CD14-positive monocyte (primary cell): ENCODE measurements at regions not wholly inside any gene's neighbourhood (a gene's known extent, or its start where the extent isn't known, plus 50 kb on each side); places are given as distances from the start of the nearest gene placed in this dataset.

Source experiments
- DNase-seq, 3 donors: peaks; one replicate each; pipeline ENCODE4 v3.0.0-alpha.2; 2011 to 2022
- H2AFZ ChIP-seq: 2 replicates; pipeline ENCODE4 v1.6.0; 2012; ENCODE audit warnings: mild to moderate bottlenecking, low read depth, low read length, inconsistent platforms; ENCODE audit not compliant: insufficient read depth, poor library complexity, severe bottlenecking
- H3K27ac ChIP-seq, 2 donors: 1 replicate in 1 of 2; 2 replicates in 1 of 2; pipeline ENCODE4 v1.5.1; 2012 to 2013; ENCODE audit warnings: low read length in 2 of 2, control low read depth in 1 of 2, inconsistent platforms in 1 of 2, low read depth in 1 of 2, mild to moderate bottlenecking in 1 of 2
- H3K27me3 ChIP-seq, 2 donors: one replicate each; pipeline versions ENCODE4 v1.6.0 to v1.6.1; 2011 to 2013; ENCODE audit warnings: low read length in 2 of 2; ENCODE audit not compliant: control insufficient read depth in 2 of 2, insufficient read depth in 2 of 2
- H3K36me3 ChIP-seq, 2 donors: replicated peaks in 1 of 2; 1 replicate in 1 of 2; 2 replicates in 1 of 2; pipeline versions ENCODE4 v1.5.1 to v1.6.1; 2012 to 2013; ENCODE audit warnings: low read length in 2 of 2, control low read depth in 1 of 2, inconsistent platforms in 1 of 2, mild to moderate bottlenecking in 1 of 2; ENCODE audit not compliant: insufficient read depth in 2 of 2, control insufficient read depth in 1 of 2
- H3K4me1 ChIP-seq, 2 donors: 1 replicate in 1 of 2; 2 replicates in 1 of 2; pipeline versions ENCODE4 v1.5.1 to v1.6.1; 2012 to 2013; ENCODE audit warnings: low read length in 2 of 2, control low read depth in 1 of 2, inconsistent platforms in 1 of 2, mild to moderate bottlenecking in 1 of 2, moderate library complexity in 1 of 2; ENCODE audit not compliant: insufficient read depth in 2 of 2, control insufficient read depth in 1 of 2
- H3K4me2 ChIP-seq: replicated peaks from 2 replicates; pipeline ENCODE3; 2012; ENCODE audit warnings: low read length, moderate library complexity, mild to moderate bottlenecking; ENCODE audit not compliant: poor library complexity, severe bottlenecking; ENCODE audit errors: extremely low read depth
- H3K4me3 ChIP-seq, 3 experiments: fragments of 200-600 bp in 1 of 3; sonication (generic) in 1 of 3; replicated peaks in 1 of 3; 1 replicate in 2 of 3; 2 replicates in 1 of 3; pipeline ENCODE4 v1.5.1; 2011 to 2013; ENCODE audit warnings: low read length in 3 of 3, mild to moderate bottlenecking in 3 of 3, control low read depth in 2 of 3, low read depth in 2 of 3, inconsistent platforms in 1 of 3, moderate library complexity in 1 of 3
- H3K79me2 ChIP-seq: 2 replicates; pipeline ENCODE4 v1.6.0; 2012; ENCODE audit warnings: mild to moderate bottlenecking, control low read depth, inconsistent platforms, low read length, moderate library complexity; ENCODE audit not compliant: insufficient read depth
- H3K9ac ChIP-seq: 2 replicates; pipeline ENCODE4 v1.6.0; 2017; ENCODE audit warnings: low read length, mild to moderate bottlenecking; ENCODE audit not compliant: insufficient read depth, poor library complexity, severe bottlenecking
- H3K9me3 ChIP-seq, 2 donors: replicated peaks in 1 of 2; 1 replicate in 1 of 2; 2 replicates in 1 of 2; pipeline versions ENCODE4 v1.5.1 to v1.6.1; 2012 to 2013; ENCODE audit warnings: low read length in 2 of 2, control low read depth in 1 of 2; ENCODE audit not compliant: control insufficient read depth in 1 of 2, insufficient read depth in 1 of 2
- H4K20me1 ChIP-seq: 2 replicates; pipeline ENCODE4 v1.6.0; 2012; ENCODE audit warnings: mild to moderate bottlenecking, low read length, control low read depth, moderate library complexity; ENCODE audit not compliant: insufficient read depth
- H3K27ac Mint-ChIP-seq, 7 donors: one replicate each; pipeline ENCODE4 v1.8.0; 2020; ENCODE audit warnings: mild to moderate bottlenecking in 7 of 7, mixed read lengths in 7 of 7, moderate library complexity in 6 of 7, inconsistent platforms in 2 of 7
- H3K27me3 Mint-ChIP-seq, 3 donors: one replicate each; pipeline ENCODE4 v1.8.0; 2021 to 2022; ENCODE audit warnings: low read depth in 3 of 3, mild to moderate bottlenecking in 3 of 3, mixed read lengths in 3 of 3, moderate library complexity in 3 of 3, inconsistent platforms in 1 of 3
- H3K36me3 Mint-ChIP-seq, 2 donors: one replicate each; pipeline ENCODE4 v1.8.0; 2020; ENCODE audit warnings: mixed read lengths in 2 of 2, inconsistent platforms in 1 of 2, mild to moderate bottlenecking in 1 of 2
- H3K4me1 Mint-ChIP-seq: one replicate; pipeline ENCODE4 v1.8.0; 2020; ENCODE audit warnings: mild to moderate bottlenecking, mixed read lengths
- H3K4me3 Mint-ChIP-seq, 2 donors: one replicate each; pipeline ENCODE4 v1.8.0; 2020; ENCODE audit warnings: mild to moderate bottlenecking in 2 of 2, mixed read lengths in 2 of 2, moderate library complexity in 1 of 2
- H3K9me3 Mint-ChIP-seq, 7 donors: one replicate each; pipeline ENCODE4 v1.8.0; 2020 to 2022; ENCODE audit warnings: mixed read lengths in 7 of 7, mild to moderate bottlenecking in 6 of 7, moderate library complexity in 6 of 7, inconsistent platforms in 2 of 7
- WGBS: methylation state at CpG from one replicate; pipeline ENCODE4 v1.1.5; 2013; ENCODE audit warnings: missing lambda C conversion rate; ENCODE audit not compliant: insufficient coverage; 5-methylcytosine and 5-hydroxymethylcytosine counted together
- intact Hi-C, 2 donors: fragments of 100-400 bp; cut with micrococcal nuclease; formaldehyde crosslinking; loops; one replicate each; pipeline versions ENCODE4 v1.15.0 to v1.15.1; 2023
- TF ChIP-seq, protein P1 (sequence below): fragments of 200-600 bp; IDR thresholded peaks from one replicate; pipeline ENCODE4 v1.8.0; 2022; ENCODE audit warnings: antibody characterized with exemption, mild to moderate bottlenecking

DNA sequence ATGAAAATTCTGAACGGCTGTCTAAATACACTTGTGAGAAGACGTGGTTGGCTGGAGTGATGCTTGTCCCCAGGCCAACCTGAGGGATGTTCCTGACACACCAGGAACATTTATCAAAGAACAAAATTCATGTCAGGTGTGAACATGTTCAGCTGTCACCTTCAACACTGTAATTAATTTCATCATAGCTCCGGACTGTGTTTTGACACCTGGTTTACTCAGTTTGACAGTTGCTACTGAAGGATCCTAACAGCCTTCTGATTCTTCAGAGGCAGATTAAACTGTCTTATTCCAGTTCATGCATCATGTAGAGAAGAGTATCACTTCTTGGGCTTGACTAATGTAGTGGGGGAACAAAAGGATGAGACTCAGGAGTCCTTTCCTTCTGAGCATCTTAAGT, 134.1 kb downstream of the NPR3 start:
- peaks cover 0 to 2% (median 0%) of the 10 kb centered on the region in 7 donors for H3K9me3 Mint-ChIP-seq
- Histone ChIP-seq H3K4me3 (no peak overlapping the region), H3K4me2 (no peak overlapping the region), H3K27me3 (no peaks in the 10 kb centered on the region), H4K20me1 (no peaks in the 10 kb centered on the region), H2AFZ (no peak overlapping the region), H3K9me3 (no peaks in the 10 kb centered on the region), H3K79me2 (no peaks in the 10 kb centered on the region), H3K36me3 (no peaks in the 10 kb centered on the region), H3K27ac (no peak overlapping the region), H3K4me1 (no peaks in the 10 kb centered on the region), H3K9ac (no peak overlapping the region)
- peaks cover 0 to 2% (median 0%) of the 10 kb centered on the region in 3 donors for H3K27me3 Mint-ChIP-seq
- no peaks in the 10 kb centered on the region for H3K36me3 Mint-ChIP-seq
- TF ChIP-seq, protein P1, sequence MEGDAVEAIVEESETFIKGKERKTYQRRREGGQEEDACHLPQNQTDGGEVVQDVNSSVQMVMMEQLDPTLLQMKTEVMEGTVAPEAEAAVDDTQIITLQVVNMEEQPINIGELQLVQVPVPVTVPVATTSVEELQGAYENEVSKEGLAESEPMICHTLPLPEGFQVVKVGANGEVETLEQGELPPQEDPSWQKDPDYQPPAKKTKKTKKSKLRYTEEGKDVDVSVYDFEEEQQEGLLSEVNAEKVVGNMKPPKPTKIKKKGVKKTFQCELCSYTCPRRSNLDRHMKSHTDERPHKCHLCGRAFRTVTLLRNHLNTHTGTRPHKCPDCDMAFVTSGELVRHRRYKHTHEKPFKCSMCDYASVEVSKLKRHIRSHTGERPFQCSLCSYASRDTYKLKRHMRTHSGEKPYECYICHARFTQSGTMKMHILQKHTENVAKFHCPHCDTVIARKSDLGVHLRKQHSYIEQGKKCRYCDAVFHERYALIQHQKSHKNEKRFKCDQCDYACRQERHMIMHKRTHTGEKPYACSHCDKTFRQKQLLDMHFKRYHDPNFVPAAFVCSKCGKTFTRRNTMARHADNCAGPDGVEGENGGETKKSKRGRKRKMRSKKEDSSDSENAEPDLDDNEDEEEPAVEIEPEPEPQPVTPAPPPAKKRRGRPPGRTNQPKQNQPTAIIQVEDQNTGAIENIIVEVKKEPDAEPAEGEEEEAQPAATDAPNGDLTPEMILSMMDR, result no peak
- 95% methylated on average over 3 of the region's 3 CpGs for WGBS
- H3K27ac Mint-ChIP-seq, result no peak overlapping the region
- no peak for DNase-seq
- intact Hi-C loops, result no loop called here
- H3K4me3 Mint-ChIP-seq, result no peak overlapping the region
- H3K4me1 Mint-ChIP-seq, result peaks cover 2% of the 10 kb centered on the region

DNA sequence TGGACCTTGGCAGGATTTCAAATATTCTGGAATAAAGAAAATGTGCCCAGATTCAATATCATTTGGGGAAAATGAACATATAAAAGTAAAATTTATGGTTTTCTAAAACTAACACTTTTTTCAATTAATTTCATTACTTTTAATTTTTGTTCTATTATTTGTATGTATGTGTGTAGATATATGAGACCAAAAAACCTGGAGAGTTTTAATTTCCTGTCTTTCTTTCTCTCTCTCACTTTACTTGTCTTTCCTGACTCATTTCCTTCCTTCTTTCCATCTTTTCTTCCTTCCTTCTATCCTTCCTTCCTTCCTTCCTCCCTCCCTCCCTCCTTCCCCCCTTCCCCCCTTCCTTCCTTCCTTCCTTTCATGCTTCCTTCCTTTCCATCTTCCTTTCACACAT, 137.0 kb downstream of the NPR3 start:
- Histone ChIP-seq H3K4me2 (no peak overlapping the region), H3K27me3 (no peaks in the 10 kb centered on the region), H3K9me3 (no peaks in the 10 kb centered on the region), H3K79me2 (no peaks in the 10 kb centered on the region), H3K36me3 (no peaks in the 10 kb centered on the region), H2AFZ (no peak overlapping the region), H3K4me3 (no peak overlapping the region), H3K9ac (no peak overlapping the region), H4K20me1 (no peaks in the 10 kb centered on the region), H3K27ac (no peak overlapping the region), H3K4me1 (no peaks in the 10 kb centered on the region)
- no peaks in the 10 kb centered on the region for H3K4me1 Mint-ChIP-seq
- H3K27ac Mint-ChIP-seq, result no peak overlapping the region
- TF ChIP-seq, protein P1, result no peak
- H3K27me3 Mint-ChIP-seq, result peaks cover 0 to 2% (median 1%) of the 10 kb centered on the region in 3 donors
- H3K36me3 Mint-ChIP-seq, result no peaks in the 10 kb centered on the region
- no peak for DNase-seq
- H3K4me3 Mint-ChIP-seq, result no peak overlapping the region
- peaks cover 0 to 2% (median 0%) of the 10 kb centered on the region in 7 donors for H3K9me3 Mint-ChIP-seq
- intact Hi-C loops, result no loop called here
